WERI-Rb-1 (cell line): ENCODE measurements at regions not wholly inside any gene's neighbourhood (a gene's known extent, or its start where the extent isn't known, plus 50 kb on each side); places are given as distances from the start of the nearest gene placed in this dataset.

ENCODE experiments used
- DNase-seq: peaks from one replicate; pipeline ENCODE4 v3.0.0-alpha.2; 2020
- H3K27ac ChIP-seq: fragments of 250-450 bp; sonication (Bioruptor Pico); 2 replicates; pipeline ENCODE4 v1.5.1; 2020; ENCODE audit warnings: mild to moderate bottlenecking, moderate library complexity
- H3K27me3 ChIP-seq: fragments of 250-450 bp; sonication (Bioruptor Pico); 2 replicates; pipeline ENCODE4 v1.5.1; 2021; ENCODE audit warnings: mild to moderate bottlenecking, low read depth, moderate library complexity; ENCODE audit not compliant: insufficient read depth, severe bottlenecking
- H3K36me3 ChIP-seq: fragments of 250-450 bp; sonication (Bioruptor Pico); 2 replicates; pipeline ENCODE4 v1.5.1; 2020; ENCODE audit warnings: mild to moderate bottlenecking, moderate library complexity
- H3K4me3 ChIP-seq: 2 replicates; pipeline ENCODE4 v1.5.1; 2011; ENCODE audit warnings: low read depth, mild to moderate bottlenecking, control low read depth, low read length
- H3K9me3 ChIP-seq: fragments of 250-450 bp; sonication (Bioruptor Pico); 2 replicates; pipeline ENCODE4 v1.5.1; 2021; ENCODE audit warnings: mild to moderate bottlenecking, moderate library complexity; ENCODE audit not compliant: severe bottlenecking
- CTCF ChIP-seq: IDR thresholded peaks from 2 replicates; pipeline ENCODE4 v1.5.1; 2011; ENCODE audit warnings: low read depth, mild to moderate bottlenecking, control low read depth, inconsistent platforms, low read length

GRCh38 chr5:117054141-117054540 lies 479.5 kb upstream of the SEMA6A start:
- Histone ChIP-seq H3K27ac (no peak overlapping the region), H3K36me3 (no peaks in the 10 kb centered on the region), H3K27me3 (no peaks in the 10 kb centered on the region), H3K4me3 (no peak overlapping the region), H3K9me3 (no peaks in the 10 kb centered on the region)
- DNase-seq: no peak
- TF ChIP-seq CTCF: no peak

- H3K36me3 ChIP-seq: no peaks in the 10 kb centered on the region
- H3K27ac ChIP-seq: no peak overlapping the region
- TF ChIP-seq CTCF: no peak
- no peaks in the 10 kb centered on the region for H3K9me3 ChIP-seq
- no peak overlapping the region for H3K4me3 ChIP-seq
- no peaks in the 10 kb centered on the region for H3K27me3 ChIP-seq
- no peak for DNase-seq
Observed at GRCh38 chr5:117041926-117042595, 467.4 kb upstream of the SEMA6A start.

- no peak for TF ChIP-seq CTCF
- Histone ChIP-seq H3K9me3 (no peaks in the 10 kb centered on the region), H3K36me3 (no peaks in the 10 kb centered on the region), H3K27me3 (no peaks in the 10 kb centered on the region), H3K4me3 (no peak overlapping the region), H3K27ac (no peak overlapping the region)
- DNase-seq: no peak
Observed at GRCh38 chr5:117039035-117039434, 464.4 kb upstream of the SEMA6A start.

GRCh38 chr5:117027384-117027783 lies 452.8 kb upstream of the SEMA6A start:
- Histone ChIP-seq H3K27ac (no peak overlapping the region), H3K9me3 (no peaks in the 10 kb centered on the region), H3K27me3 (no peaks in the 10 kb centered on the region), H3K4me3 (no peak overlapping the region), H3K36me3 (no peaks in the 10 kb centered on the region)
- no peak for DNase-seq
- TF ChIP-seq CTCF: no peak

- Histone ChIP-seq H3K27ac (no peak overlapping the region), H3K4me3 (no peak overlapping the region), H3K36me3 (no peaks in the 10 kb centered on the region), H3K27me3 (no peaks in the 10 kb centered on the region), H3K9me3 (no peaks in the 10 kb centered on the region)
- DNase-seq: no peak
- no peak for TF ChIP-seq CTCF
Observed at GRCh38 chr5:117020999-117021398, 446.4 kb upstream of the SEMA6A start.

- Histone ChIP-seq H3K9me3 (no peaks in the 10 kb centered on the region), H3K27me3 (no peaks in the 10 kb centered on the region), H3K36me3 (no peaks in the 10 kb centered on the region), H3K27ac (no peak overlapping the region), H3K4me3 (no peak overlapping the region)
- no peak for DNase-seq
- TF ChIP-seq CTCF: no peak
Observed at GRCh38 chr5:117013280-117013877, 438.8 kb upstream of the SEMA6A start.
